SK-N-SH (cell line): ENCODE measurements at regions not wholly inside any gene's neighbourhood (a gene's known extent, or its start where the extent isn't known, plus 50 kb on each side); places are given as distances from the start of the nearest gene placed in this dataset.

ENCODE experiments used
- CTCF ChIP-seq: fragments of 200-600 bp; sonication (generic); IDR thresholded peaks from 2 replicates; pipeline ENCODE4 v1.6.1; 2017; ENCODE audit warnings: antibody characterized with exemption, mild to moderate bottlenecking, moderate library complexity
- USF2 ChIP-seq: fragments of 150-350 bp; IDR thresholded peaks from 2 replicates; pipeline ENCODE4 v1.6.1; 2017; ENCODE audit warnings: antibody characterized with exemption, low read length, low read depth, borderline replicate concordance
- TF ChIP-seq, protein P1 (sequence below): IDR thresholded peaks from 2 replicates; pipeline ENCODE4 v1.4.0; 2012; ENCODE audit warnings: low read depth

DNA sequence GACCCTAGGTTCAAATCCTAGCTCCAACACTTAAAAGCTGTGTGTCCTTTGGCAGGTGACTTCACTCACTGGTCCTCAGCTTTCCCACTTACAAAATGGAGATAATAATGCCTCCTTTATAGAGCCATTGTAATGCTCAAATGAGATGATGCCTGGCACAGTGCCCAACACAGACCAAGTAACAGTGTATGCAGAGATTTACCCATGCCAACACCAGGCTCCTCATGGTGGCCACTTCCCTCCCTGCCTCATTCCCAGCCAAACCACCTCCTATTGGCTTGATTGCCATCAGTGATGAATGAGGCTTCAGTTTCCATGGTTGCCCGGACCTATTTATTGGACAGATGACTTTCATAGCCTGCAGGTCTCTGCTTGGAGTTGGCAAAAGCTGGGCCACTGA is 469.4 kb downstream of the CDK5RAP2 start:
- TF ChIP-seq USF2 (no peak), CTCF (no peak)
- TF ChIP-seq, protein P1, sequence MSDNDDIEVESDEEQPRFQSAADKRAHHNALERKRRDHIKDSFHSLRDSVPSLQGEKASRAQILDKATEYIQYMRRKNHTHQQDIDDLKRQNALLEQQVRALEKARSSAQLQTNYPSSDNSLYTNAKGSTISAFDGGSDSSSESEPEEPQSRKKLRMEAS: no peak
